Choroid plexus epithelial cell (primary cell): ENCODE measurements at regions not wholly inside any gene's neighbourhood (a gene's known extent, or its start where the extent isn't known, plus 50 kb on each side); places are given as distances from the start of the nearest gene placed in this dataset.
A peak's percentile ranks its signal among the peaks of the same experiment; 100 is the strongest.
"Not testable (repeated sequence)": the region's sequence is repeated elsewhere in the genome, so short reads cannot be mapped to it uniquely, and the experiment has no call there.

Experiments
- DNase-seq: peaks from one replicate; pipeline ENCODE4 v3.0.0-alpha.2; 2010; ENCODE audit warnings: low read depth
- H3K4me3 ChIP-seq: 2 replicates; pipeline ENCODE4 v1.5.1; 2011; ENCODE audit warnings: low read depth, mild to moderate bottlenecking, control low read depth, low read length, moderate library complexity
- TF ChIP-seq, protein P1 (sequence below): conservative IDR thresholded peaks from 2 replicates; pipeline ENCODE4 v1.5.1; 2011; ENCODE audit warnings: low read depth, mild to moderate bottlenecking, control low read depth, inconsistent platforms, low read length, moderate library complexity

GRCh38 chr1:194068446-194069167 is 882.2 kb upstream of the B3GALT2 start:
- TF ChIP-seq, protein P1, sequence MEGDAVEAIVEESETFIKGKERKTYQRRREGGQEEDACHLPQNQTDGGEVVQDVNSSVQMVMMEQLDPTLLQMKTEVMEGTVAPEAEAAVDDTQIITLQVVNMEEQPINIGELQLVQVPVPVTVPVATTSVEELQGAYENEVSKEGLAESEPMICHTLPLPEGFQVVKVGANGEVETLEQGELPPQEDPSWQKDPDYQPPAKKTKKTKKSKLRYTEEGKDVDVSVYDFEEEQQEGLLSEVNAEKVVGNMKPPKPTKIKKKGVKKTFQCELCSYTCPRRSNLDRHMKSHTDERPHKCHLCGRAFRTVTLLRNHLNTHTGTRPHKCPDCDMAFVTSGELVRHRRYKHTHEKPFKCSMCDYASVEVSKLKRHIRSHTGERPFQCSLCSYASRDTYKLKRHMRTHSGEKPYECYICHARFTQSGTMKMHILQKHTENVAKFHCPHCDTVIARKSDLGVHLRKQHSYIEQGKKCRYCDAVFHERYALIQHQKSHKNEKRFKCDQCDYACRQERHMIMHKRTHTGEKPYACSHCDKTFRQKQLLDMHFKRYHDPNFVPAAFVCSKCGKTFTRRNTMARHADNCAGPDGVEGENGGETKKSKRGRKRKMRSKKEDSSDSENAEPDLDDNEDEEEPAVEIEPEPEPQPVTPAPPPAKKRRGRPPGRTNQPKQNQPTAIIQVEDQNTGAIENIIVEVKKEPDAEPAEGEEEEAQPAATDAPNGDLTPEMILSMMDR: no peak
- no peak overlapping the region for H3K4me3 ChIP-seq
- no peak for DNase-seq

DNA sequence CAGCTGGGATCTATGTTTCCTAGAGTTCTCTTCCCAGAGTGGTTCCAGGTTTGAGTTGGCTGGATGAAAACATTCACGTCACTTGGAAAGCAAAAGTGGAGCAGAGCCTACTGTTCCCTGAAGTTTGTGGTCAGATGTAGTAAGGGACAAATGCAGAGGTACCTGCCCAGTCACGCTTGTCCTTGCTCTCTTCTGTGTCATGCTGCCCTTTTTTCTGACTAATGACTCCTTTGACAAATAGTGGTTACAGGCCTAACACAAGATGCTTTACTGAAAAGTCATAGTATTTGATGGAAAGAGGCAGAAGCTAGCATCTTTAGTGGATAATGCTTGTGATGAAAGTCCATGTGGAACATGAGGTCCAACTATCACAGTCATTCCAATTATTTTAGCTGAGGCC is 881.4 kb upstream of the B3GALT2 start:
- H3K4me3 ChIP-seq: no peak overlapping the region
- TF ChIP-seq, protein P1: no peak
- no peak for DNase-seq

DNA sequence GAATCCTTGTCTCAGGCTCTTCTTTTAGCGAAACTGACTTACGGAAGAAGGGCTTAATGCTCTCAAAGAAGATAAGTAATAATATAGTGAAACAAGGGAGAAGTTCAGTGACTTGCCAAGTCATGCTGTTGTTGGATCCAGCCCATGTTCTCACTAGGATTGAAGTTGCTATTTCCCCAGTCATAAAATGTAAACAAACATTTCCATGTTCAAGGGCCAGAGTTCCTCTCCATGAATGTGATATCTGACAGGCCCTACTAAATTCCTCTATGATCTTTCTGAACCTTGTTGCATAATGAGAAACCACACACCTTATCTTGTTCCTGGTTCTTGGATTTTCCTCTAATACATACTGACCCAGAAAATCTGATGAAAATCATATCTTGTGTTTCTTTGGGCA is 876.5 kb upstream of the B3GALT2 start:
- no peak overlapping the region for H3K4me3 ChIP-seq
- TF ChIP-seq, protein P1: no peak
- peak; percentile 77 for DNase-seq

- H3K4me3 ChIP-seq: no peak overlapping the region
- TF ChIP-seq, protein P1: no peak
- peak; percentile 18 for DNase-seq
Observed at GRCh38 chr1:194062526-194062925, 876.1 kb upstream of the B3GALT2 start.

DNA sequence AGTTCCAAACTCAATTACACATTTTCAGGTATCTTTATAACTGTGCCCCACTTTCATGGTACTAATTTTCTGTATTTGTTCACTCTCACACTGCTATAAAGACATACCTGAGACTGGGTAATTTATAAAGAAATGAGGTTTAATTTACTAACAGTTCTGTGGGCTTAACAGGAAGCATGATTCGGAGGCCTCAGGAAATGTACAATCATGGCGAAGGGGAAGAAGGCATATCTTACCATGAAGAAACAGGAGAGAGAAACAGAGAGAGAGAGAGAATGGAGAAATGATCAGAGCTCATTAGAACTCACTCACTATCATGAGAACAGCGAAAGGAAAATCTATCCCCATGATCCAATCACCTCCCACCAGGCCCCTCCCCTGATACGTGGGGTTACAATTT is 874.1 kb upstream of the B3GALT2 start:
- TF ChIP-seq, protein P1: no peak
- H3K4me3 ChIP-seq: no peak overlapping the region
- DNase-seq: no peak

GRCh38 chr1:194058268-194058667 is 871.9 kb upstream of the B3GALT2 start:
- not testable (repeated sequence) for DNase-seq, H3K4me3 ChIP-seq

DNA sequence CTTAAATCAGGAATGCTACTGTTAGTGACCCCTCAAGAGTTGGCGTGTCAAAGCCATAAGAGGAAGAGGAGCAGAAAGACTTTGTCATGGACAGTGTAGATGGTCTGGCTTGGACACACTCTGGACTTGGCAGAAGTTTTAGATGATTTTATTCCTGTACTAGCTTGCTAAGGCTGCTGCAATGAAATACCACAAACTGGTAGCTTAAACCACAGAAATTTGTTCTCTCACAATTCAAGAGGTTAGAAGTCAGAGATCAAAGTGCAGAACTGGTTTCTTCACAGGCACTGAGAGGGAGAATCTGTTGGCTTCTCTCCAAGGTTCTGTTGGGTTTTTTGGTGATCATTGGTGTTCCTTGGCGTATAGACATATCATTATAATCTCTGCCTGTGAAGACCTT is 869.8 kb upstream of the B3GALT2 start:
- H3K4me3 ChIP-seq: no peak overlapping the region
- DNase-seq: peak; percentile 79
- TF ChIP-seq, protein P1: no peak
